AG09309 (cell line): ENCODE measurements at regions not wholly inside any gene's neighbourhood (a gene's known extent, or its start where the extent isn't known, plus 50 kb on each side); places are given as distances from the start of the nearest gene placed in this dataset.

ENCODE experiments used
- DNase-seq: peaks from one replicate; pipeline ENCODE4 v3.0.0-alpha.2; 2010; ENCODE audit warnings: low read depth
- H3K4me3 ChIP-seq: 2 replicates; pipeline ENCODE4 v1.5.1; 2011; ENCODE audit warnings: mild to moderate bottlenecking, low read depth, low read length, moderate library complexity; ENCODE audit not compliant: control insufficient read depth
- TF ChIP-seq, protein P1 (sequence below): IDR thresholded peaks from 2 replicates; pipeline ENCODE4 v1.5.1; 2011; ENCODE audit warnings: mild to moderate bottlenecking, low read depth, low read length, inconsistent platforms; ENCODE audit not compliant: insufficient read depth, control insufficient read depth; ENCODE audit errors: missing control alignments

DNA sequence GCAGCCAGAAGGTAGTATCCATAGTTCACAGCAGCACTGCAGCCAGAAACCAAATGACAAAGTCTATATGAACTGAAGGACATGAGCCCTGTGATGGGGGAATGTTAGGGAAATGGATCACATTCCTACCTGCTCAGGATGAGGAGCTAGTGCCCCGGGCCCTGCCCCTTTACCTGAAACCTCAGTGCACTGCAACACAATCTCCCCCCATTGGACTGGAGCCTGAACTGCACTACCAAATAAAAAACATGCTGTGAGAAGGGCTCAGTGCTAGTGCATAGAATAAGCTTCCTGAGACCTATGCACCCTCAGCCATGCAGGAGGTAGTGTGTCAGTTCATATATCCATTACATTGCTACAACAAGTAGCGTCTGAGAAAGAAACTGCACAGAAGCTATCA is 477.8 kb downstream of the HACE1 start:
- H3K4me3 ChIP-seq = no peak overlapping the region
- TF ChIP-seq, protein P1, sequence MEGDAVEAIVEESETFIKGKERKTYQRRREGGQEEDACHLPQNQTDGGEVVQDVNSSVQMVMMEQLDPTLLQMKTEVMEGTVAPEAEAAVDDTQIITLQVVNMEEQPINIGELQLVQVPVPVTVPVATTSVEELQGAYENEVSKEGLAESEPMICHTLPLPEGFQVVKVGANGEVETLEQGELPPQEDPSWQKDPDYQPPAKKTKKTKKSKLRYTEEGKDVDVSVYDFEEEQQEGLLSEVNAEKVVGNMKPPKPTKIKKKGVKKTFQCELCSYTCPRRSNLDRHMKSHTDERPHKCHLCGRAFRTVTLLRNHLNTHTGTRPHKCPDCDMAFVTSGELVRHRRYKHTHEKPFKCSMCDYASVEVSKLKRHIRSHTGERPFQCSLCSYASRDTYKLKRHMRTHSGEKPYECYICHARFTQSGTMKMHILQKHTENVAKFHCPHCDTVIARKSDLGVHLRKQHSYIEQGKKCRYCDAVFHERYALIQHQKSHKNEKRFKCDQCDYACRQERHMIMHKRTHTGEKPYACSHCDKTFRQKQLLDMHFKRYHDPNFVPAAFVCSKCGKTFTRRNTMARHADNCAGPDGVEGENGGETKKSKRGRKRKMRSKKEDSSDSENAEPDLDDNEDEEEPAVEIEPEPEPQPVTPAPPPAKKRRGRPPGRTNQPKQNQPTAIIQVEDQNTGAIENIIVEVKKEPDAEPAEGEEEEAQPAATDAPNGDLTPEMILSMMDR = no peak
- no peak for DNase-seq

DNA sequence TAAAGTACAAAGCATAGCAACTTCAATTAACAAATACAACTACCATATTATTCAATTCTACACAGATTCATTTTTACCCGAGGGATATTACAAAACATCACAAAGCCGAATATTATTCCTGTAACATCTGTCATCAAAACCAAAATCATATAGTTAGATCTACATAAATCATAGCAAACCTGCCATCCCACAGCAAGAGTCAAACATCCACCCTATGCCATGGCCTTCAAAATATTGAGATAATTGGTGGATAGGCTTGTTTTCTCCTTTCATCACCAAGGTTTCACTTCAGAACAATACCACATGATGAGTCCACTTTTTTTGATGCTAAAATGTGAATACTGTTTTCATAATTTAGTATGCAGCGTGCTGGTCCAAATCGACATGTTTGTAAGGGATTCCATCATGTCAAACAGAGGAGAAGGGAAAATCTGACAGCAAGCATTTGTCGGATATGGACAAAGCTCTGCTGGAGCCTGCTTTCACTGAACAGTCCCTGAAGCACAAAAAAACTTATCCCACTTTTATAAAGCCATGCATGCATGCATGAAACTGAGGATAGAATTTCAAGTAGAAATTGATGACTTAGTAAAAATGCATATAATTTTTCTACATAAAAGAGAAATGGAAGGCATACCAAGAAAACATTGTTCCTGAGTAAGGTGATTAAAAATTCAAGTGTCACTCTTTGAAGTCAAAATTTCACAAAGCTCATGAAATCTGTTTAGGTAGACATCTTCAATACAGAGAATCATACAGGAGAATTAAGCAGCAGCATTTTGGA is 494.1 kb downstream of the HACE1 start:
- no peak for DNase-seq
- no peak overlapping the region for H3K4me3 ChIP-seq
- TF ChIP-seq, protein P1 = no peak

DNA sequence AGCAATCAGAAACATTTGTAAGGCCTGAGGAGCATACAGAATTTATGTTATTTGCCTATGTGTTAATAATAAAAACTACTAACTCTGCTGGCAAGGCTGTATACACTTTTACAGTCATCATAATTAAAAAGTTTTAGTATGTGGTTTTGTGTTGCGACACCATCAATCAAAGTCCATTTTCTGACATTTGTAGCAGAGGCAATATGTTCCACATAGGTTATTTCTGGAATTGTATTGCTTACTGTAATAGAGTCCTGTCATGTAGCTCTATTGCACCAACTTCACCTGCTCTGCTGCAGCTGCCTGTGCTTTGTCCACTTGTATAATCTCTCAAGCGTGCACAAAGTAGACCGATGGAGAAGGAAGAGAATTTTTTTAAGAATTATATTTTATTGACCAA is 501.8 kb downstream of the HACE1 start:
- DNase-seq = no peak
- TF ChIP-seq, protein P1 = no peak
- H3K4me3 ChIP-seq = no peak overlapping the region

DNA sequence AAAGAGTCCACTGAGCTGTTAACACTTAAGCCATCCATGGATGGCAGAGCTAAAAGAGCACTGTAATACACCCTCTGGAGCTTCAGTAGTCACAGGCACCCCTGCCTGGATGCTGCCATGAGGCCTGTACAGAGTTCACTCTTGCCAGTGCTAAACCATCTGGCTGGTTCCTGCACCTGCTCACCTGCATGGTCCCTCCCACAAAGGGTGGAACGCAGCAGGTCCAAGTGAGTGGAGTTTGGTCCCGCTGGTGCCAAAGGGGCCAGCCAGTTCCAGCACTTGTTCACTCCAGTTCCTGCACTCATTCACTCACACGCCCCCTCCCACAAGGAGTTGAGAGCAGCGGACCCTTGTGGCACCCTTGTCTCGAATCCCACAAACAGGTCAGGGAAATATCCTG is 503.5 kb downstream of the HACE1 start:
- DNase-seq = no peak
- H3K4me3 ChIP-seq = no peak overlapping the region
- TF ChIP-seq, protein P1 = no peak

DNA sequence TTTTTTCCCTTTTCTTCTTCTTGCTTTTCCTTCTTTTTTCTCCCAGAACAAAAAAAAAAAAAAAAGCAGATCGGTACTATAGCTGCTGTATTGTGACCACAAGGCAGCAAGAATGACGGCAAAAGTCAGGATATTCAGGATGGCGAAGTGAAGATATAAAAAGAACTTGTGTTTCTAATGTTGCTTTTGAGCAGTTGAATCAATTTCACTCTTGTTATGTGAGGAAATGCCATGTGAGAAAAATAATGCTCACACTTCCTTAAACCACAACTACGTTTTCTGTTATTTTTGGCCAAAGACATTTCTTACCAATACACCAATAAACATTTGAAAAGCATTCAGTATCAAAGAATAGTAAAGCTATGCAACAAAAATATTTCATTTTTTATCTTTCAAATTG is 510.5 kb downstream of the HACE1 start:
- TF ChIP-seq, protein P1 = no peak
- no peak for DNase-seq
- no peak overlapping the region for H3K4me3 ChIP-seq

DNA sequence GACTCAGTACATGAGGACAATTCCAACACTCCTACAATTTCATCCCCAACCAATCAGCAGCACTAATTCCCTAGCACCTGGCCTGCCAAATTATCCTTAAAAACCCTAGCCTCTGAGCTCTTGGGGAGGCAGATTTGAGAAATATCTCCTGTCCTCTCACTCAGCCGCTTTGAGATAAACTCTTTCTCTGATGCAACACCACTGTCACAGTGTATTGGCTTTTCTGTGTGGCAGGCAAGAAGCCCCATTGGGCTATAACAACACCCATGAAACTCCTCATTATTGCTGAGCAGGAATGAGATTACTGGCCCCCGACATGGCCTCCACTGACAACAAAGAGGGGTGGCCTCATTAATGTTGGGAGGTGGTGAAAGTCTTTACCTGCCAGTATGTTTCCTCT is 515.5 kb downstream of the HACE1 start:
- DNase-seq = no peak
- no peak overlapping the region for H3K4me3 ChIP-seq
- TF ChIP-seq, protein P1 = no peak
